GM23248 (cell line): ENCODE measurements at regions not wholly inside any gene's neighbourhood (a gene's known extent, or its start where the extent isn't known, plus 50 kb on each side); places are given as distances from the start of the nearest gene placed in this dataset.

Experiments used
- EZH2 ChIP-seq: fragments of 200-600 bp; sonication (generic); IDR thresholded peaks from 2 replicates; pipeline ENCODE4 v1.6.1; 2018; ENCODE audit warnings: antibody characterized with exemption, mild to moderate bottlenecking; ENCODE audit not compliant: insufficient read depth, poor library complexity, severe bottlenecking
- EZH2phosphoT487 ChIP-seq: fragments of 200-600 bp; sonication (generic); IDR thresholded peaks from 2 replicates; pipeline ENCODE4 v1.6.1; 2018; ENCODE audit warnings: antibody characterized with exemption, moderate library complexity, mild to moderate bottlenecking, low read depth; ENCODE audit not compliant: insufficient read depth

- TF ChIP-seq EZH2phosphoT487 (no peak), EZH2 (no peak)
Observed at GRCh38 chr2:156042895-156043294, 289.6 kb downstream of the NR4A2 start.
